ENCODE measurements at regions not wholly inside any gene's neighbourhood (a gene's known extent, or its start where the extent isn't known, plus 50 kb on each side); places are given as distances from the start of the nearest gene placed in this dataset.

GRCh38 chr4:163582703-163583102, 88.2 kb downstream of the TMA16 start:
- Histone ChIP-seq H3K27ac (no peak overlapping the region), H3K27me3 (no peaks in the 10 kb centered on the region), H3K9me3 (no peaks in the 10 kb centered on the region), H3K4me3 (replicated peaks in 1 of 3) (no peak overlapping the region), H3K4me1 (no peaks in the 10 kb centered on the region), H3K36me3 (no peaks in the 10 kb centered on the region)
- no peak for DNase-seq
- TF ChIP-seq CTCF (IDR thresholded peaks at IDR 0.05) (no peak), POLR2A (IDR thresholded peaks at IDR 0.05) (no peak)
- WGBS, 2 donors = 79 to 80% methylated on average over 2 of the region's 2 CpGs
- intact Hi-C loops (cut with DNase I) = no loop called here

- DNase-seq = no peak
- H3K4me1 ChIP-seq = no peaks in the 10 kb centered on the region
- no peak overlapping the region for H3K4me3 ChIP-seq (replicated peaks in 1 of 3)
- no peak overlapping the region for H3K27ac ChIP-seq
- intact Hi-C loops (cut with DNase I) = no loop called here
- whole genome bisulfite sequencing, 2 donors = 87 to 88% methylated on average over 3 of the region's 3 CpGs
- no peaks in the 10 kb centered on the region for H3K36me3 ChIP-seq
- H3K27me3 ChIP-seq = no peaks in the 10 kb centered on the region
- TF ChIP-seq POLR2A (IDR thresholded peaks at IDR 0.05) (no peak), CTCF (IDR thresholded peaks at IDR 0.05) (no peak)
- H3K9me3 ChIP-seq = no peaks in the 10 kb centered on the region
Measured at GRCh38 chr4:163587867-163588266, 93.4 kb downstream of the TMA16 start.

- 76% methylated on average over 2 of the region's 2 CpGs for WGBS, 2 donors
- Histone ChIP-seq H3K27me3 (no peaks in the 10 kb centered on the region), H3K36me3 (no peaks in the 10 kb centered on the region), H3K4me1 (no peaks in the 10 kb centered on the region), H3K4me3 (replicated peaks in 1 of 3) (no peak overlapping the region), H3K9me3 (no peaks in the 10 kb centered on the region), H3K27ac (no peak overlapping the region)
- DNase-seq = no peak
- TF ChIP-seq POLR2A (IDR thresholded peaks at IDR 0.05) (no peak), CTCF (IDR thresholded peaks at IDR 0.05) (no peak)
- intact Hi-C loops (cut with DNase I) = no loop called here
Measured at GRCh38 chr4:163588532-163588931, 94.0 kb downstream of the TMA16 start.

GRCh38 chr4:163590103-163590502, 95.6 kb downstream of the TMA16 start:
- Histone ChIP-seq H3K27ac (no peak overlapping the region), H3K4me1 (no peaks in the 10 kb centered on the region), H3K36me3 (no peaks in the 10 kb centered on the region), H3K27me3 (no peaks in the 10 kb centered on the region), H3K4me3 (replicated peaks in 1 of 3) (no peak overlapping the region), H3K9me3 (no peaks in the 10 kb centered on the region)
- intact Hi-C loops (cut with DNase I) = no loop called here
- TF ChIP-seq POLR2A (IDR thresholded peaks at IDR 0.05) (no peak), CTCF (IDR thresholded peaks at IDR 0.05) (no peak)
- 78 to 79% methylated on average over 1 of the region's 1 CpG for WGBS, 2 donors
- DNase-seq = no peak

- WGBS, 2 donors = 84 to 88% methylated on average over 5 of the region's 5 CpGs
- Histone ChIP-seq H3K27me3 (no peaks in the 10 kb centered on the region), H3K36me3 (no peaks in the 10 kb centered on the region), H3K27ac (no peak overlapping the region), H3K4me3 (replicated peaks in 1 of 3) (no peak overlapping the region), H3K4me1 (no peaks in the 10 kb centered on the region), H3K9me3 (no peaks in the 10 kb centered on the region)
- DNase-seq = no peak
- TF ChIP-seq POLR2A (IDR thresholded peaks at IDR 0.05) = no peak
- TF ChIP-seq CTCF (IDR thresholded peaks at IDR 0.05) = no peak
- intact Hi-C loops (cut with DNase I) = no loop called here
Measured at GRCh38 chr4:163590619-163591264, 96.3 kb downstream of the TMA16 start.
